Sigmoid colon (tissue), 4 donors: ENCODE measurements at regions not wholly inside any gene's neighbourhood (a gene's known extent, or its start where the extent isn't known, plus 50 kb on each side); places are given as distances from the start of the nearest gene placed in this dataset.

Source experiments
- CTCF ChIP-seq, 4 experiments: fragments of 450-650 bp in 3 of 4; fragments of 200-600 bp in 1 of 4; IDR thresholded peaks; one replicate each; pipeline ENCODE4 v1.5.1; 2016 to 2019; ENCODE audit warnings: antibody characterized with exemption in 4 of 4, mild to moderate bottlenecking in 3 of 4, moderate library complexity in 2 of 4
- EP300 ChIP-seq, 4 donors: sonication (generic); formaldehyde crosslinking; IDR thresholded peaks; one replicate each; pipeline ENCODE4 v1.6.1; 2017; ENCODE audit warnings: antibody characterized with exemption in 4 of 4
- POLR2A ChIP-seq, 2 donors: fragments of 450-650 bp; IDR thresholded peaks; one replicate each; pipeline ENCODE4 v1.6.1; 2016; ENCODE audit warnings: antibody characterized with exemption in 2 of 2, mild to moderate bottlenecking in 2 of 2, moderate library complexity in 2 of 2
- POLR2AphosphoS5 ChIP-seq, 4 donors: sonication (generic); formaldehyde crosslinking; IDR thresholded peaks; one replicate each; pipeline ENCODE4 v1.6.1; 2017; ENCODE audit warnings: antibody characterized with exemption in 4 of 4

- TF ChIP-seq POLR2A (IDR thresholded peaks at IDR 0.05) = no peak
- TF ChIP-seq CTCF (IDR thresholded peaks at IDR 0.05) = no peak
- no peak for TF ChIP-seq EP300 (IDR thresholded peaks at IDR 0.05)
- TF ChIP-seq POLR2AphosphoS5 (IDR thresholded peaks at IDR 0.05) = no peak
Measured at GRCh38 chr19:5260381-5260967, 80.1 kb downstream of the PTPRS start.
